ENCODE measurements at regions not wholly inside any gene's neighbourhood (a gene's known extent, or its start where the extent isn't known, plus 50 kb on each side); places are given as distances from the start of the nearest gene placed in this dataset.

DNA sequence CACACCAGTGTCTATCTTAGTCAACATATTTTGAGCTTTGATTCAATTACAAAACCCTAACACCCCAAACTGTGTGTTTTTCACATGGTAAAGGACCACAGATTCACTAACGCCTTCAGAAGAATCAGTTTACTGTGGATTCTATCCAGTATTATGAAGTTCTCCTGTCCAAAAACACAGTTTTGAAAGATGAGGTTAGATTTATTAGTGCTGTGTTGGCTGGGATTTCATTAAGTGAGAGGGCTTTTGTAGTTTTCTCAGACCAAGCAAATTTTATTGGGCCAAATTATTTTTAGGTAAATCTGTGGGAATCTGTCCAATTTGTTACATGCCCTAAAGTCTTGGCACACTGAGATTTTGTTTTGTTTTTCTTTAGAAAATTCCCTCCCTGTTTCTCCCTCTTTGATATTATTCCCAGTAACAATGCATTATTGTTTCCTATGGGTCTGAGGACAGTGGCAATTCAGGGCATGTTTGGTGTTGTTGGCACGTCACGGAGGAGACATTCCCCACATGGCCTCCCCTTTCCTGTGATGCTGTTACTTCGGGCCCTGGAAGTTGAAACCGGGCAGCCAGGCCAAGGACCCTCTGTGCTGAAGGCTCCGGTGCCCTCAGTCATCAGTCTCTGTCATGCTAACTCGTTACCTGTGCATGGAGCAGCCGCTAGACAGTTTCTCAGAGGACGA lies 87.5 kb upstream of the ALKAL2 start:
- TF ChIP-seq POLR2AphosphoS5 (IDR thresholded peaks at IDR 0.05; ENCODE audit: low read depth, low read length) = no peak
- no peak for TF ChIP-seq SIN3A (IDR thresholded peaks at IDR 0.05; ENCODE audit: borderline replicate concordance, insufficient read depth, low read length)
- TF ChIP-seq, protein P1, sequence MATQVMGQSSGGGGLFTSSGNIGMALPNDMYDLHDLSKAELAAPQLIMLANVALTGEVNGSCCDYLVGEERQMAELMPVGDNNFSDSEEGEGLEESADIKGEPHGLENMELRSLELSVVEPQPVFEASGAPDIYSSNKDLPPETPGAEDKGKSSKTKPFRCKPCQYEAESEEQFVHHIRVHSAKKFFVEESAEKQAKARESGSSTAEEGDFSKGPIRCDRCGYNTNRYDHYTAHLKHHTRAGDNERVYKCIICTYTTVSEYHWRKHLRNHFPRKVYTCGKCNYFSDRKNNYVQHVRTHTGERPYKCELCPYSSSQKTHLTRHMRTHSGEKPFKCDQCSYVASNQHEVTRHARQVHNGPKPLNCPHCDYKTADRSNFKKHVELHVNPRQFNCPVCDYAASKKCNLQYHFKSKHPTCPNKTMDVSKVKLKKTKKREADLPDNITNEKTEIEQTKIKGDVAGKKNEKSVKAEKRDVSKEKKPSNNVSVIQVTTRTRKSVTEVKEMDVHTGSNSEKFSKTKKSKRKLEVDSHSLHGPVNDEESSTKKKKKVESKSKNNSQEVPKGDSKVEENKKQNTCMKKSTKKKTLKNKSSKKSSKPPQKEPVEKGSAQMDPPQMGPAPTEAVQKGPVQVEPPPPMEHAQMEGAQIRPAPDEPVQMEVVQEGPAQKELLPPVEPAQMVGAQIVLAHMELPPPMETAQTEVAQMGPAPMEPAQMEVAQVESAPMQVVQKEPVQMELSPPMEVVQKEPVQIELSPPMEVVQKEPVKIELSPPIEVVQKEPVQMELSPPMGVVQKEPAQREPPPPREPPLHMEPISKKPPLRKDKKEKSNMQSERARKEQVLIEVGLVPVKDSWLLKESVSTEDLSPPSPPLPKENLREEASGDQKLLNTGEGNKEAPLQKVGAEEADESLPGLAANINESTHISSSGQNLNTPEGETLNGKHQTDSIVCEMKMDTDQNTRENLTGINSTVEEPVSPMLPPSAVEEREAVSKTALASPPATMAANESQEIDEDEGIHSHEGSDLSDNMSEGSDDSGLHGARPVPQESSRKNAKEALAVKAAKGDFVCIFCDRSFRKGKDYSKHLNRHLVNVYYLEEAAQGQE (IDR thresholded peaks at IDR 0.05; ENCODE audit: insufficient read depth in 1 of 2, low read depth in 2 of 2, low read length in 2 of 2) = no peak
- no peak for TF ChIP-seq TAF1 (IDR thresholded peaks at IDR 0.05; ENCODE audit: borderline replicate concordance, insufficient read depth, low read length)
- TF ChIP-seq FOXP2 (optimal IDR thresholded peaks at IDR 0.05; ENCODE audit: borderline replicate concordance, extremely low read depth, extremely low read length, insufficient read depth) = no peak

DNA sequence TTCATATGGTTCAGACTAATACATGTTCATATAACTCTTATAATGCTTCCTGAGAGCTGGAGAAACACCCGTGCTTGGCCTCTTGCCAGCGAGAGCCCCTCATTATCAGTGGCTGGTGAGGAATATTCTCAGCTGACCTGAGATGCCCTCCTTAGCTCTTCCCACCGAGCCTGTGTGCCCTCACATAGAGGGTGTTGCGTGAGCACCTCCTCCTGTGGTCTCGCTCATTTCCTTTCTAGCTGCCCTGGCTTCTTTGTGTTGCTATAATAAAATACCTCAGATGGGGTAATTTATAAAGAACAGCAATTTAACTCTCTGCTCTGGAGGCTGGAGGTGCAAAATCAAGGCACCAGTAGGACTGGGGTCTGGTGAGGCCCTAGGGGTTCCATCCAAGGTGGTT lies 80.5 kb upstream of the ALKAL2 start:
- TF ChIP-seq, protein P1 (IDR thresholded peaks at IDR 0.05; ENCODE audit: insufficient read depth in 1 of 2, low read depth in 2 of 2, low read length in 2 of 2) = no peak
- TF ChIP-seq FOXP2 (optimal IDR thresholded peaks at IDR 0.05; ENCODE audit: borderline replicate concordance, extremely low read depth, extremely low read length, insufficient read depth) (no peak), POLR2AphosphoS5 (IDR thresholded peaks at IDR 0.05; ENCODE audit: low read depth, low read length) (no peak), TAF1 (IDR thresholded peaks at IDR 0.05; ENCODE audit: borderline replicate concordance, insufficient read depth, low read length) (no peak), SIN3A (IDR thresholded peaks at IDR 0.05; ENCODE audit: borderline replicate concordance, insufficient read depth, low read length) (no peak)

DNA sequence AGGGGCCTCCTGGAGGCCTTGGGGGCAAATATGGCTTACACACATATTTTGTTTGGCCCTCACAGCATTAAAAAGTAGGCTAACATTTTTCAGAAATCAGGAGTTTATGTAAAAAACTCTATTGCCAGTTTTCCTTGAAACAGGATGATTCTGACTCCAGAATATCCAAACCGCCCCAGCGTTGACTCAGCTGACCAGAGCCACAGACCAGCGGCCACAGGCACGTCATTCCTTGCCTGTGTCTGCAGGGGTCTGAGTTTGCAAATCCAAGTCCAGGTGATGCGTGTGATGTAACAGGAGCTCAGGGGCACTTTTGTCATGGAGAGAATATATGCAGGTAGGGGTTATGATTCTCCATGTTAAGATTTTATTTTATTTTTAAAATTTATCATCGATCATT lies 79.4 kb upstream of the ALKAL2 start:
- TF ChIP-seq FOXP2 (optimal IDR thresholded peaks at IDR 0.05; ENCODE audit: borderline replicate concordance, extremely low read depth, extremely low read length, insufficient read depth) = no peak
- TF ChIP-seq SIN3A (IDR thresholded peaks at IDR 0.05; ENCODE audit: borderline replicate concordance, insufficient read depth, low read length) = no peak
- TF ChIP-seq POLR2AphosphoS5 (IDR thresholded peaks at IDR 0.05; ENCODE audit: low read depth, low read length) = no peak
- TF ChIP-seq, protein P1 (IDR thresholded peaks at IDR 0.05; ENCODE audit: insufficient read depth in 1 of 2, low read depth in 2 of 2, low read length in 2 of 2) = no peak

DNA sequence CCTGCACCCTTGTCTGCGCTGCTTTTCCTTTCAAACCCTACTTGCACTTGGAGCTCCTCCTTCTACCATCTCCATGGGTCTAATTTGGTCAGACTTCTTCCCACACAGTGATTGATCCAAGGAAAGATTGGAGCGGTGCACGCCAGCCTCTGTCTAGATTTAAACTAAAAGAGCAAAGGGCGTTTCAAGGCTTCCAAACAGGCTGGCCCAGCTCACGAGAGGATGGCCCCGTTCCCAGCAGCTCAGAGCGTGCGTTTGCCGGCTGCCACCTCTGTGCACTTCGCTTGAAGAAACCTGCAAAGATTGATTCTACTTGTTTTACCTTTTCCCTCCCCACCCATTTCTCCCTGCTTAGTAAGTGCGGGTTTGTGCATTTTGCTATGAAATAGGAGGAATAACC lies 78.8 kb upstream of the ALKAL2 start:
- TF ChIP-seq, protein P1 (IDR thresholded peaks at IDR 0.05; ENCODE audit: insufficient read depth in 1 of 2, low read depth in 2 of 2, low read length in 2 of 2) = no peak
- no peak for TF ChIP-seq SIN3A (IDR thresholded peaks at IDR 0.05; ENCODE audit: borderline replicate concordance, insufficient read depth, low read length)
- TF ChIP-seq TAF1 (IDR thresholded peaks at IDR 0.05; ENCODE audit: borderline replicate concordance, insufficient read depth, low read length) = no peak
- no peak for TF ChIP-seq FOXP2 (optimal IDR thresholded peaks at IDR 0.05; ENCODE audit: borderline replicate concordance, extremely low read depth, extremely low read length, insufficient read depth)
- TF ChIP-seq POLR2AphosphoS5 (IDR thresholded peaks at IDR 0.05; ENCODE audit: low read depth, low read length) = no peak

Measured in PFSK-1 (cell line).